Right ventricle myocardium inferior (tissue), 1 donor: ENCODE measurements at regions not wholly inside any gene's neighbourhood (a gene's known extent, or its start where the extent isn't known, plus 50 kb on each side); places are given as distances from the start of the nearest gene placed in this dataset.

Source experiments
- ATAC-seq: fragments of 200-7000 bp; cut with Tn5 transposase; one replicate; pipeline ENCODE4 v1.9.1; 2020; ENCODE audit warnings: mild to moderate bottlenecking, moderate library complexity
- DNase-seq: peaks from one replicate; pipeline ENCODE4 v3.0.0; 2021; ENCODE audit errors: missing footprints
- intact Hi-C: fragments of 100-400 bp; cut with DNase I; formaldehyde crosslinking; loops from one replicate; pipeline ENCODE4 v1.11.0; 2022
- donor health status: DM: no; HTN: yes; CAD: no; lungs with severe emphysema.

DNA sequence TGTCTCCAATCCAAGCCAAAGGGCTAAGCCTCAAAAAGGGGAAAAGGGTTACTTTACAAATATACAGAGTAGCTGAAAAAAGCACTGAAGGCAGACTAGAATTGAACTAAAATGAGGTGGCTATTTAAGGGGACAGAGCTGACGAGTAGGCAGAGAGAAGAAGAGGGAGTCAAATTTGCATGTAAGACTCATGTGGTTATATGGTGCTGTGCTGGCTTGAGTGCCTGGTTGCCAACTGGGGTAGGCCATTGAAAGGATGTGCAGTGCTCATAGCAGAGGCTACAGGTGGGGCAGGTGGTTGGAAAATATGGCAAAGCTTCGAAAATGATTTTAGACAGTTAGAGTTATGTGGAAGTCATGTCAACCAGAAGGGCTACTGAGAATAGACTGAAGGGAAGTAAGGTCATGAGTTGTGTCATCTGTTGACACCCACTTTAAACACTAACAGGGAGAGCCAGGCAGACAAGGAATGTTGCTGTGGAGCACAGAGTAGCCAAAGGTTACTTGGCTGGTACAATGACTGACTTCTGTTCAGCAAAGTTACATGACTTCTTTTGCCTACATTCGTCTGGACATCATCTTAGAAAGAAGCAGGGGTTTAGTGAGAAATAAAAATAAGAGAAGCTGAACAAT lies 1210.4 kb downstream of the ADGRL3 start:
- no peak for DNase-seq
- ATAC-seq: peak; percentile 96
- intact Hi-C loops: loop anchor here (5.0 kb wide), 1 partner anchor 273 kb away; no protein-coding TSS in a partner anchor

DNA sequence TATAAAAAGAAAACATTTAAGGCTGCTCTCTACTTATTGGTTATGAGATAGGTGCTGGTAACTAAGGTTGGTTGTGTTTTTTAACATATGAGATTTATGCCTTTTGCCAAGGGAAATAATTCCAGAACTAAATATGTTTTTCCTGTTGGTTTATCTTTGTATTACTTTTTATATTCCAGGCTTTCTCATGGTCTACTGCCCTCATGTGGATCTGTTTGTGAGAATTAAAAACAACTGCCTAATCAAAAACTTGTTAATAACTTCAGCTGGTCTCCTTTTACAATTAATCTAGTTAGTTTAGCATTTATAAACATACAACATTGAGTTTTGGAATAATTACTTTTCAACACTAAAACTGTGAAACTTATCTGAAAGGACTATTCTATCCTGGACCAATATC lies 1208.3 kb downstream of the ADGRL3 start:
- intact Hi-C loops: no loop called here
- DNase-seq: no peak
- ATAC-seq: no peak

DNA sequence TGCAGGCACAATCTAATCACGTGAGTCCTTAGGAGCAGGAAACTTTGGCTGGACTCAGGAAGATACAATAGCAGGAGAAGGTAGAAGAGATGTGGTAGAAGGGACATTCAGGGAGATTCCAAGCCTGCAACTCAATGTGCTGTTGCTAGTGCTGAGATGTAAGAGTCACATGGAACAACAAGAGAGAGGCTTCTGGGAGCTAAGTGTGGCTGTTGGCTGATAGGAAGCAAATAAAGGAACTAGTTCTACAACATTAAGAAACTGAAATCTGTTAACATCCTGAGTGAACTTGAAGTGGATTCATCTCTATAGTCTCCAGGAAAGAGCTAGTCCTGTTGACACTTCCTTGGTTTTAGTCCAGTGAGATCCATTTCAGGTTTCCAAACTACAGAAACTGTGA lies 1207.4 kb downstream of the ADGRL3 start:
- intact Hi-C loops: no loop called here
- peak; percentile 32 for ATAC-seq
- DNase-seq: no peak

GRCh38 chr4:62402088-62402806 lies 1202.1 kb downstream of the ADGRL3 start:
- ATAC-seq (no peak), DNase-seq (no peak)
- intact Hi-C loops: no loop called here

GRCh38 chr4:62399242-62399641 lies 1199.1 kb downstream of the ADGRL3 start:
- ATAC-seq (no peak), DNase-seq (no peak)
- intact Hi-C loops: no loop called here

- no peak for DNase-seq
- intact Hi-C loops: no loop called here
- no peak for ATAC-seq
These were observed 1198.2 kb downstream of the ADGRL3 start for GRCh38 chr4:62398318-62398717.

DNA sequence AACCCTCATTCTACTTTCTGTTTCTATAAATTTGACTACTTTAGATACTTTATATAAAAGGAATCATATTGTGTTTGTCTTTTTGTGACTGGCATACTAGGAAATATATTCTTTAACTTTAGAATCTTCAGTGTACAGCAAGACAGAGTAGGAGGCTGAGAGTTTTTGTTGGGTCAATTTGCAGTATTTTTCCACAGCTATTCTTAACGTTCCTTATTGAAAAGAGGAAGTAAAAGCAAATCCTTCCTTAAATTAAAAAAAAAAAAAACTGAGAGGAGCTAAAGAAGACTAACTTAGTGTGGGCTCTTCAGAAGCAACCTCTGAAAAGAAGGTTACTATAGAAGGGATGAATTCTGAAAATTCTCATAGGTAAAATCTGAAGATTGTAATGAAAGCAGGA lies 1194.6 kb downstream of the ADGRL3 start:
- ATAC-seq (no peak), DNase-seq (no peak)
- intact Hi-C loops: no loop called here

DNA sequence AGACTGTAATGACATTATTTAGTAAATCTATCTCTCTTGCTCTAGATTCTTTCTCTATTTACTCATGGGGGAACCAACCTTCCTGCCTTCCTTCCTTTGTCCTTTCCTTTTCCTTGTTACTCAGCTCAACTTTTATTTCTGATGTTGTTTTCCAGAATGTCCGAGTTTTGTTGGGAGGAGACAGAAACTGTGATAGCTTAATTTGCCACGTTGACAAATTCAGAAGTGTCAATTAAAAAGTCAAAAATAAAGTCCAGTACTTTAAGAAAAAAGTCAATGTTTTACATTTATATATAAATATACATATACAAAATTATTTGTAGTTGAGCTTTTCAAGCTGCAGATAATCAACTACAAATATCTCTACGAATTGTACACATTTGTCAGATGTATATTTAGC lies 1187.7 kb downstream of the ADGRL3 start:
- ATAC-seq (no peak), DNase-seq (no peak)
- intact Hi-C loops: no loop called here

GRCh38 chr4:62377700-62378099 lies 1177.6 kb downstream of the ADGRL3 start:
- intact Hi-C loops: no loop called here
- ATAC-seq (no peak), DNase-seq (no peak)

GRCh38 chr4:62377245-62377644 lies 1177.1 kb downstream of the ADGRL3 start:
- no peak for ATAC-seq
- no peak for DNase-seq
- intact Hi-C loops: no loop called here

DNA sequence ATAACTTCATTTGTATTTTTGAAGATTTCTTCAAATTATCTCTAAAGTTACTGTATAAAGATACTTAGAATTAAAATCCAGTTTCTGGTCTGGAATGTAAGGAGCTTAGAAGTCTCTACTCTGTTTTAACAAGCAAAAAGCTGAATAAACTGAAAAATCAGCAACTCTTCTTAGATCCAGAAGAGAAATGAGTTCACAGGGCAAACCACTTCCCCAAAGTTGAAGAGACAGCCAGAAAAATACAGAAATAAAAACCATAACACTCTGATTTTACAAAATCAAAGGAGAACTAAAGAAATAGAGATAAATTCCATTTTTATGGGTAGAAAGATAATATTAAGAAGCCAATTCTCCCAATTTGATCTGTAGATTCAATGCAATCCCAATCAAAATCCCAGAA lies 1166.8 kb downstream of the ADGRL3 start:
- no peak for DNase-seq
- intact Hi-C loops: no loop called here
- no peak for ATAC-seq

- ATAC-seq (no peak), DNase-seq (no peak)
- intact Hi-C loops: no loop called here
These were observed 1160.0 kb downstream of the ADGRL3 start for GRCh38 chr4:62360156-62360545.

- intact Hi-C loops: no loop called here
- DNase-seq: no peak
- ATAC-seq: no peak
These were observed 1159.5 kb downstream of the ADGRL3 start for GRCh38 chr4:62359441-62360155.

DNA sequence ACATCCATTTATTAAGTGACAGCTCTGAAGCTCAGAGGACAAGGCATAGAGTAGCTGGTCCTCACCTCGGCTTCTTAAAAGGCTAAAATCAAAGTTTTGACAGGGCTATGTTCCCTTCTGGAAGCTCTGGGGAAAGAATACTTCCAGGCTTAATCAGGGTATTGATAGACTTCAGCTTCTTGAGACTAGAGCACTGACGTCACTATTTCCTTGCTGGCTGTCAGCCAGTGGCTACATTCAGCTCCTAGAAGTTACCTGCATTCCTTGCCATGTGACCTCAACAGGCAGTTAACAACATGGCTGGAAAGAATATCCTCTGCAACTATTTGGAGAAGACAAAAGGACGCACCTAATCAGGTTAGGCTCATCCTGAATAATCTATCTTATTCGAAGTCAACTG lies 1144.8 kb downstream of the ADGRL3 start:
- DNase-seq (no peak), ATAC-seq (no peak)
- intact Hi-C loops: no loop called here

DNA sequence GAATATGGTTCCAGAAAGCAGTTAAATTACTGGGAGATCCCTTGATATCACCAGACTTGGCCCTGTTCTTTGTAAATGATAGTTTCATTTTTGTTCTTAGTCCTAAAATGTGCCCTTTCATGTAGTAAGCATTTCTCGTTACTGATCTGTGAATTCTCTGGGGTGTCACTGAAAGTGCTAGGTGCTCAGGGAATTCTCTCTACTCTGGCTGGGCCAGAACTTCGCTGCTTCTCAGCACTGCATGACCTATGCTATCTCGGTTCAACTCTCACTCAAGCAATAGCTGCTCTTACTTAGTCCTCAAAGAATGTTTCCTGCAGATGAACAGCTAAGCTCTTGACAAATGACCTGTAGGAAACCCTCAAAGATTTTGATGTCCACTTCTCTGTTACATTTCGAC lies 1144.3 kb downstream of the ADGRL3 start:
- DNase-seq (no peak), ATAC-seq (no peak)
- intact Hi-C loops: no loop called here

GRCh38 chr4:62342346-62342745 lies 1142.2 kb downstream of the ADGRL3 start:
- intact Hi-C loops: no loop called here
- DNase-seq (no peak), ATAC-seq (no peak)

- intact Hi-C loops: no loop called here
- DNase-seq (no peak), ATAC-seq (no peak)
These were observed 1128.4 kb downstream of the ADGRL3 start for GRCh38 chr4:62328526-62328925.

DNA sequence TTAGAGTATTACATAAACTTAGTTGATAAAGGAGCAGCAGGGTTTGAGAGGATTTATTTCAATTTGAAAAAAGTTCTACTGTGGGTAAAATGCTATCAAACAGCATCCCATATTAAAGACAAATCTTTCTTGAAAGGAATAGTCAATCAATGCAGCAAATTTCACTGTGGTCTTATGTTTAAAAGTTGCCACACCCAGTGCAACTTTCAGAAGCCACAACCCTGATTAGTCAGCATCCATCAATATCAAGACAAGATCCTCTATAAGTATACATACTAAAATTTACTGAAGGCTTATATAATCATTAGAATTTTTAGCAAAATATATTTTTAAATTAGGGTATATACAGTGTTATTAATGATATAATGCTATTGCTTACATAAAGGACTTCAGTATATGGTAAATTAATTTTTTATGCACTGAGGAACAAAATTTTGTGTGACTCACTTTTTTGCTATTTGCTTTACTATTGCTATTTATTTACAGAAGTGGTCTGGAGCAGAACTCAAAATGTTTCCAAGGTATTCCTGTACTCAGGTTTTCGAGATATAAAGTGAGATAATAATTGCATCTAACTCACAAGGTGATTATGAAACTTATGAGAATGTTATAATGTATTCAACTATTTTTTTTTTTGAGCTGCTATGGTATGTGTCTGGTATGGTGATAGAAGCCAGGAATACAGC lies 1127.6 kb downstream of the ADGRL3 start:
- intact Hi-C loops: no loop called here
- ATAC-seq (no peak), DNase-seq (no peak)

- peak; percentile 70 for DNase-seq
- peak; percentile 48 for ATAC-seq
- intact Hi-C loops: no loop called here
These were observed 1124.1 kb downstream of the ADGRL3 start for GRCh38 chr4:62324215-62324614.

DNA sequence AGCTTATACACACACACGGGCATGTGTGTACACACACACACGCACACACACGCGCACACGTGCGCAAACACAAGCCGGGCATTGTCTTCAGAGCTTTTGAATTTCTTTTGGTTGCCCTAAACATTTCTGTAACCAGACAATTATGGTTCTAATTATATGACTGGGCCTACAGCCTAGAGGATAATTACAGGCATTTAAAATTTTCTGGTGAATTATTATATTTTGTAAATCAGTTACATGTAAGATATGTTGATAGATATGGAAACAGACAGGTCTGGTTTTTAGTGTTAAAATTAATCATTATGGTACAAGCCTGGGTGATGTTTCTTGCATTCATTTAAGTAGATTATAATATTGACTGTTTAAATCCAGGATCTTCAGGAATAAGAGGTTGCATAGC lies 1120.5 kb downstream of the ADGRL3 start:
- DNase-seq (no peak), ATAC-seq (no peak)
- intact Hi-C loops: no loop called here
